Ovary (tissue), 3 donors: ENCODE measurements at regions not wholly inside any gene's neighbourhood (a gene's known extent, or its start where the extent isn't known, plus 50 kb on each side); places are given as distances from the start of the nearest gene placed in this dataset.

Source experiments
- CTCF ChIP-seq, 3 donors: fragments of 450-650 bp in 2 of 3; fragments of 200-600 bp in 1 of 3; IDR thresholded peaks; one replicate each; pipeline versions ENCODE4 v1.5.1 to v1.8.0; 2016 to 2022; ENCODE audit warnings: antibody characterized with exemption in 3 of 3, mild to moderate bottlenecking in 1 of 3
- POLR2A ChIP-seq: fragments of 450-650 bp; IDR thresholded peaks from one replicate; pipeline ENCODE4 v1.6.1; 2017; ENCODE audit warnings: antibody characterized with exemption, mild to moderate bottlenecking, moderate library complexity
- donor health status: DM: no; HTN: no; CAD: no.

DNA sequence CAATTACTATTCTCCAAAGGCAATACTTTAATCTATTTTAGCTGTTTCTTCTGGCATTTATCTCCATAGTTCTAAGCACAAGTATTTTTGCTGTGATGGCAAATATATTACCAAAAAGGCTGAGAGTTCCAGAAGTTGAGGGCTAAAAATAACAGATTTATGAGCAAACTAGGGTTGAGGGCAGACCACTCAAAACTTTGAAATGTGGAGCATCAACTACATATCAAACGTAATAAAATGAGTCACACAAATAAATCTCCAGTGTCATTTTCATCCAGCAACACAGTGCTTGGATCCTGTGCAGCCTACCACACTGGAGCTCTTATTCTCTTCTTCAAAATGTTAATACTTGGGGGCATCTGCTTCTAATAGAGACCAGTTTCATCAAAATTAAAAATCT is 163.9 kb downstream of the HS3ST1 start:
- TF ChIP-seq CTCF (IDR thresholded peaks at IDR 0.05) (no peak), POLR2A (no peak)
